Adrenal gland (tissue), 9 donors: ENCODE measurements at regions not wholly inside any gene's neighbourhood (a gene's known extent, or its start where the extent isn't known, plus 50 kb on each side); places are given as distances from the start of the nearest gene placed in this dataset.
"Not testable (repeated sequence)": the region's sequence is repeated elsewhere in the genome, so short reads cannot be mapped to it uniquely, and the experiment has no call there.

ENCODE experiments used
- DNase-seq, 7 donors: peaks; one replicate each; pipeline ENCODE4 v3.0.0-alpha.2; 2019 to 2020
- H3K27ac ChIP-seq, 5 donors: fragments of 200-600 bp; sonication (generic) in 4 of 5; 1 replicate in 3 of 5; 2 replicates in 2 of 5; pipeline versions ENCODE4 v1.5.1 to v1.8.0; 2016 to 2020; ENCODE audit warnings: mild to moderate bottlenecking in 1 of 5
- H3K27me3 ChIP-seq: fragments of 200-600 bp; 2 replicates; pipeline ENCODE4 v1.8.0; 2021
- H3K36me3 ChIP-seq, 2 donors: fragments of 200-600 bp; replicated peaks in 1 of 2; 1 replicate in 1 of 2; 2 replicates in 1 of 2; pipeline versions ENCODE4 v1.5.1 to v1.8.0; 2018 to 2022
- H3K4me1 ChIP-seq, 2 donors: fragments of 200-600 bp; replicated peaks in 1 of 2; 1 replicate in 1 of 2; 2 replicates in 1 of 2; pipeline versions ENCODE4 v1.5.1 to v1.8.0; 2018 to 2021
- H3K4me3 ChIP-seq, 4 donors: fragments of 200-600 bp; sonication (generic) in 3 of 4; one replicate each; pipeline ENCODE4 v1.5.1; 2016 to 2018
- H3K9me3 ChIP-seq, 3 donors: fragments of 200-600 bp; sonication (generic) in 1 of 3; replicated peaks in 1 of 3; 1 replicate in 2 of 3; 2 replicates in 1 of 3; pipeline versions ENCODE4 v1.5.1 to v1.8.0; 2016 to 2021
- CTCF ChIP-seq, 6 experiments: fragments of 450-650 bp in 4 of 6; fragments of 200-600 bp in 2 of 6; sonication (generic) in 1 of 6; IDR thresholded peaks; 1 replicate in 5 of 6; 2 replicates in 1 of 6; pipeline versions ENCODE4 v1.5.1 to v1.8.0; 2016 to 2021; ENCODE audit warnings: antibody characterized with exemption in 6 of 6, mild to moderate bottlenecking in 2 of 6, moderate library complexity in 1 of 6
- POLR2A ChIP-seq, 2 donors: fragments of 450-650 bp; IDR thresholded peaks; one replicate each; pipeline ENCODE4 v1.6.1; 2017; ENCODE audit warnings: antibody characterized with exemption in 2 of 2, mild to moderate bottlenecking in 2 of 2, moderate library complexity in 1 of 2
- WGBS, 4 donors: extraction: QIAGEN DNeasy Blood & Tissue Kit in 2 of 4; methylation state at CpG; one replicate each; pipeline versions ENCODE4 v1.1.5 to v1.1.7; 2013 to 2017; 5-methylcytosine and 5-hydroxymethylcytosine counted together
- intact Hi-C, 2 donors: fragments of 100-400 bp; cut with DNase I; formaldehyde crosslinking; loops; one replicate each; pipeline versions ENCODE4 v1.14.1 to v1.15.0; 2022 to 2023
- donor health status: healthy with polysubstance abuse.
- donor health status: Bipolar disorder and iron deficiency.
- donor health status: DM: yes; HTN: yes; CAD: no.
- donor health status: DM: no; HTN: no; CAD: no.
- donor health status: DM: no; HTN: no; CAD: no.

DNA sequence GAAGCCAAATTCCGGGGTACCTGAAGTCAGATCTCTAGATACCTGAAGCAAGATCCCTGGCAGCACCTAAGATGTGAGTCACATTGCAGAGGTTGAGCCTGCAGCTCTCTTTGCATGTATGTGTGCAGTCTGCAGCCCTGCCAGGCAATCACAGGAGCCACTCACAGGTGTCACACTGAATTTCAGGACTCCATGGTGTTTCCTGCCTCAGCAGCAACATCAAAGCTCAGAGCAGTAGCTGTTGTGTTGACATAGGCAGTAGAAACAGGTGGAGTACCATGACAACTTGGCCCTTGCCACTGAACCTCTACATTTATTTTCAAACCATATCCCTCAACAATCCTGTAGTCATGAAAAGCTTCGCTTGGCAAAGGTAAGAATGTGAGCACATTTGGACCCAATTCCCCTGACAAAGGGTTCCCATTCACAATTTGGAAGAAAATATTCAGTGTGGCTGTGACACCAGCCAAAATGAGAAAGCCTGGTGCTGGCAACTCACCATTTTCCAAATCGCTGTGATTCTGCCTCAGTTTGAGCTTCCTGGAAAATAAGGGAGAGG, 419.8 kb upstream of the NFIA start:
- H3K36me3 ChIP-seq, result no peaks in the 10 kb centered on the region
- H3K27ac ChIP-seq, result no peak overlapping the region
- TF ChIP-seq POLR2A (IDR thresholded peaks at IDR 0.05) (no peak), CTCF (IDR thresholded peaks at IDR 0.05) (no peak)
- H3K9me3 ChIP-seq, result no peaks in the 10 kb centered on the region
- intact Hi-C loops, result no loop called here
- 76 to 90% (median 83%) methylated on average over 3 of the region's 3 CpGs for WGBS, 4 donors
- no peak for DNase-seq
- no peaks in the 10 kb centered on the region for H3K27me3 ChIP-seq
- H3K4me3 ChIP-seq, result no peak overlapping the region
- H3K4me1 ChIP-seq, result no peaks in the 10 kb centered on the region

- Histone ChIP-seq H3K27me3 (no peaks in the 10 kb centered on the region), H3K36me3 (no peaks in the 10 kb centered on the region), H3K27ac (no peak overlapping the region), H3K9me3 (no peaks in the 10 kb centered on the region), H3K4me3 (no peak overlapping the region), H3K4me1 (no peaks in the 10 kb centered on the region)
- TF ChIP-seq POLR2A (IDR thresholded peaks at IDR 0.05) (no peak), CTCF (IDR thresholded peaks at IDR 0.05) (no peak)
- WGBS, 4 donors, result 87 to 93% (median 90%) methylated on average over 4 of the region's 4 CpGs
- DNase-seq, result no peak
- intact Hi-C loops, result no loop called here
These were observed 424.4 kb upstream of the NFIA start for GRCh38 chr1:60657926-60658325.

- Histone ChIP-seq H3K9me3 (no peaks in the 10 kb centered on the region), H3K27me3 (no peaks in the 10 kb centered on the region), H3K4me3 (no peak overlapping the region), H3K27ac (no peak overlapping the region), H3K36me3 (no peaks in the 10 kb centered on the region), H3K4me1 (no peaks in the 10 kb centered on the region)
- intact Hi-C loops, result no loop called here
- TF ChIP-seq CTCF (IDR thresholded peaks at IDR 0.05) (no peak), POLR2A (IDR thresholded peaks at IDR 0.05) (no peak)
- WGBS, 4 donors, result 75 to 82% (median 78%) methylated on average over 2 of the region's 2 CpGs
- no peak for DNase-seq
These were observed 426.5 kb upstream of the NFIA start for GRCh38 chr1:60655679-60656355.

GRCh38 chr1:60640033-60640551, 442.3 kb upstream of the NFIA start:
- H3K4me3 ChIP-seq, H3K27me3 ChIP-seq, H3K4me1 ChIP-seq, H3K9me3 ChIP-seq, H3K27ac ChIP-seq, intact Hi-C loops, DNase-seq, H3K36me3 ChIP-seq: not testable (repeated sequence)
- 89 to 94% (median 92%) methylated on average over 25 to 32 of the region's 32 CpGs for WGBS, 4 donors

DNA sequence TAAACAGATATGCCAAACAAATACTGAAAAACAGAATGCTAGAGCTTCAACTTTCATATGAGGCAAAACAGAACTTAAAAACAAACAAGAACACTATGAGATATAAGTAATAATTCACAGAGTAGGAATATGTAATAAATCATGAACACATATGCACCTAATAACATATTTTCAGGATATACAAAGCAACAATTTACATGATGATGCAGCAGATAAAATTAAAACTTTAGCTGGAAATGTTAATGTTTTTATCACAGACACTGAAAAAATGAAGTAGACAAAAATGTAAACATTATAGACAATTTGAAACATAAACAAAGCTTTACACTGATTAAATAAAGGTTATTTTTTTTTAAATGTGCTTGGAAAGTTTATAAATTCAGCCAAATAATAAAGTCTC, 443.1 kb upstream of the NFIA start:
- no peaks in the 10 kb centered on the region for H3K27me3 ChIP-seq
- intact Hi-C loops, result no loop called here
- no peak for DNase-seq
- no peaks in the 10 kb centered on the region for H3K4me1 ChIP-seq
- no peak overlapping the region for H3K27ac ChIP-seq
- H3K4me3 ChIP-seq, result no peak overlapping the region
- no peak for TF ChIP-seq CTCF (IDR thresholded peaks at IDR 0.05)
- no peak for TF ChIP-seq POLR2A (IDR thresholded peaks at IDR 0.05)
- no peaks in the 10 kb centered on the region for H3K36me3 ChIP-seq
- no peaks in the 10 kb centered on the region for H3K9me3 ChIP-seq
